ENCODE measurements at regions not wholly inside any gene's neighbourhood (a gene's known extent, or its start where the extent isn't known, plus 50 kb on each side); places are given as distances from the start of the nearest gene placed in this dataset.
A peak's percentile ranks its signal among the peaks of the same experiment; 100 is the strongest.

GRCh38 chr5:84602371-84602771 is 217.7 kb upstream of the EDIL3 start:
- DNase-seq (ENCODE audit: low spot score) = no peak

GRCh38 chr5:84599964-84600363 is 215.3 kb upstream of the EDIL3 start:
- DNase-seq (ENCODE audit: low spot score) = no peak

GRCh38 chr5:84597904-84598303 is 213.2 kb upstream of the EDIL3 start:
- no peak for DNase-seq (ENCODE audit: low spot score)

GRCh38 chr5:84590629-84591028 is 205.9 kb upstream of the EDIL3 start:
- no peak for DNase-seq (ENCODE audit: low spot score)

- DNase-seq (ENCODE audit: low spot score) = no peak
Measured at GRCh38 chr5:84589926-84590325, 205.2 kb upstream of the EDIL3 start.

- no peak for DNase-seq (ENCODE audit: low spot score)
Measured at GRCh38 chr5:84585218-84585617, 200.5 kb upstream of the EDIL3 start.

- DNase-seq (ENCODE audit: low spot score) = no peak
Measured at GRCh38 chr5:84578226-84578625, 193.5 kb upstream of the EDIL3 start.

GRCh38 chr5:84573017-84573712 is 188.5 kb upstream of the EDIL3 start:
- DNase-seq (ENCODE audit: low spot score) = no peak

GRCh38 chr5:84569307-84569706 is 184.6 kb upstream of the EDIL3 start:
- no peak for DNase-seq (ENCODE audit: low spot score)

GRCh38 chr5:84568171-84568570 is 183.5 kb upstream of the EDIL3 start:
- DNase-seq (ENCODE audit: low spot score) = peak; percentile 80

GRCh38 chr5:84565866-84566265 is 181.2 kb upstream of the EDIL3 start:
- DNase-seq (ENCODE audit: low spot score) = no peak

GRCh38 chr5:84564321-84565075 is 179.8 kb upstream of the EDIL3 start:
- peak; percentile 90 for DNase-seq (ENCODE audit: low spot score)

- DNase-seq (ENCODE audit: low spot score) = no peak
Measured at GRCh38 chr5:84550222-84550621, 165.5 kb upstream of the EDIL3 start.

GRCh38 chr5:84549054-84549453 is 164.4 kb upstream of the EDIL3 start:
- DNase-seq (ENCODE audit: low spot score) = no peak

- no peak for DNase-seq (ENCODE audit: low spot score)
Measured at GRCh38 chr5:84546686-84547085, 162.0 kb upstream of the EDIL3 start.

GRCh38 chr5:84536797-84537196 is 152.1 kb upstream of the EDIL3 start:
- DNase-seq (ENCODE audit: low spot score) = no peak

GRCh38 chr5:84535281-84535680 is 150.6 kb upstream of the EDIL3 start:
- DNase-seq (ENCODE audit: low spot score) = no peak

- no peak for DNase-seq (ENCODE audit: low spot score)
Measured at GRCh38 chr5:84524491-84524890, 139.8 kb upstream of the EDIL3 start.

GRCh38 chr5:84518862-84519261 is 134.2 kb upstream of the EDIL3 start:
- DNase-seq (ENCODE audit: low spot score) = no peak

GRCh38 chr5:84518370-84518769 is 133.7 kb upstream of the EDIL3 start:
- no peak for DNase-seq (ENCODE audit: low spot score)

GRCh38 chr5:84506625-84507024 is 121.9 kb upstream of the EDIL3 start:
- DNase-seq (ENCODE audit: low spot score) = no peak

GRCh38 chr5:84494453-84494852 is 109.8 kb upstream of the EDIL3 start:
- DNase-seq (ENCODE audit: low spot score) = no peak

GRCh38 chr5:84487963-84488362 is 103.3 kb upstream of the EDIL3 start:
- DNase-seq (ENCODE audit: low spot score) = no peak
